ENCODE measurements at regions not wholly inside any gene's neighbourhood (a gene's known extent, or its start where the extent isn't known, plus 50 kb on each side); places are given as distances from the start of the nearest gene placed in this dataset.
A peak's percentile ranks its signal among the peaks of the same experiment; 100 is the strongest.
"Not testable (repeated sequence)": the region's sequence is repeated elsewhere in the genome, so short reads cannot be mapped to it uniquely, and the experiment has no call there.

DNA sequence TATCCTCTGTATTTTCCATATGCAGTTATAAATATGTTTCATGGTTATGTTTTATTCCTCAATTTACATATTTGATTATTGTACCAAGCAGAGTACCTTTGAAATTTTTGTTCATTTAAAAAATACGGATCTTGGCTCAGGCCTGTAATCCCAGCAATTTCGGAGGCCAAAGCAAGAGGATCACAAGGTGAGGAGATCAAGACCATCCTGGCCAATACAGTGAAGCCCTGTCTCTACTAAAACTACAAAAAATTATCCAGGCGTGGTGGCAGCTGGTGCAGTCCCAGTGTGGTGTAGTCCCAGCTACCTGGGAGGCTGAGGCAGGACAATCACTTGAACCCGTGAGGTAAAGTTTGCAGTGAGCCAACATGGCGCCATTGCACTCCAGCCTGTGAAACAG, 251.2 kb upstream of the TPTE start:
- DNase-seq = not testable (repeated sequence)

DNA sequence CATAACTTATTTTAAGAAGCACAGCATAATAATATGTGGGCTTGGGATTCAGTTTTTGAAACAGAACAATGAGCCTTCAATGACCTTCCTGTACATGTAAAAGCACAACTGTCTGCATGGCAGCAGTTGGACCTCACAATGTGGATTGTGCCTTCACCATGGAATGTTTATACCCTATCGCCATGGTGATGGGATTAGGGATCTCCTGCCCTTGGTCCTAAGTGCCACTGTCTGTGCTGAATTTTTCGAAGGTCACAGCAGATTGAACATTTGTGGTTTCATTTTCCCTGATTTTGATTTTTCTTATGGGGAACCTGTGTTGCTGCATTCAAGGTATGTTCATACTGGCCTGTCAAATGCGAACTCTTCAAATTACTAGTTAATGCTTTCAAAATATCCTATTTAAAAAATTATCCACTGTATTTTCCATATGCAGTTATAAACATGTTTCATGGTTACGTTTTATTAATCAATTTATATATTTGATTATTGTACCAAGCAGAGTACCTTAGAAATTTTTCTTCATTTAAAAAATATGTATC, 249.6 kb upstream of the TPTE start:
- DNase-seq = peak; percentile 41

DNA sequence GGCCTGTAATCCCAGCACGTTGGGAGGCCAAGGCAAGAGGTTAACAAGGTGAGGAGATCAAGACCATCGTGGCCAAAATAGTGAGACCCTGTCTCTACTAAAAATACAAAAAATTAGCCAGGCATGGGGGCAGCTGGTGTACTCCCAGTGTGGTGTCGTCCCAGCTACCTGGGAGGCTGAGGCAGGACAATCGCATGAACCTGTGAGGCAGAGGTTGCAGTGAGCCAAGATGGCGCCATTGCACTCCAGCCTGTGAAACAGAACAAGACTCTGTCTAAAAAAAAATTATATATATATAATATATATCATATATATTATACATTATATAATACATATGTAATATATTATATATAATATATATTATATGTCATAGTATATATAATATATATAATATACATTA, 249.2 kb upstream of the TPTE start:
- DNase-seq = no peak

GRCh38 chr21:10273196-10273595, 248.2 kb upstream of the TPTE start:
- DNase-seq = no peak

GRCh38 chr21:10273794-10274338, 247.5 kb upstream of the TPTE start:
- DNase-seq = not testable (repeated sequence)

All from activated CD8-positive, alpha-beta memory T cell treated with anti-CD3 and anti-CD28 coated beads for 24 hours (primary cell).